GM12874 (cell line): ENCODE measurements at regions not wholly inside any gene's neighbourhood (a gene's known extent, or its start where the extent isn't known, plus 50 kb on each side); places are given as distances from the start of the nearest gene placed in this dataset.

ENCODE experiments used
- TF ChIP-seq, protein P1 (sequence below): IDR thresholded peaks from 2 replicates; pipeline ENCODE4 v1.5.1; 2011; ENCODE audit warnings: low read depth, mild to moderate bottlenecking, control low read depth, low read length, moderate library complexity; ENCODE audit not compliant: insufficient read depth

DNA sequence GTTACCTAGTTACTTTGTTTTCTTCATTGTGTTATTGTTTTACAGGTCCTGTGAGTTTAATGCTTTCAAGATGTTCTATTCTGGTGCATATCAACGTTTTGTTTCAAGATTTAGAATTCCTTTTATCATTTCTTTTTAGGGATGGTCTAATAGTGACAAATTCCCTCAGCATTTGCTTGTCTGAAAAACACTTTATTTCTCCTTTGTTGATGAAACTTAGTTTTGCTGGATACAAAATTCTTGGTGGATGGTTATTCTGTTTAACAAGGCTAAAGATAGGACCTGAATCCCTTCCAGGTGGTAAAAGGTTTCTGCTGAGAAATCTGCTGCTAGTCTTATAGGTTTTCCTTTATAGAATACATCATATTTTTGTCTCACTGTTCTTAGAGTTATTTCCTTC lies 102.3 kb downstream of the RND3 start:
- TF ChIP-seq, protein P1, sequence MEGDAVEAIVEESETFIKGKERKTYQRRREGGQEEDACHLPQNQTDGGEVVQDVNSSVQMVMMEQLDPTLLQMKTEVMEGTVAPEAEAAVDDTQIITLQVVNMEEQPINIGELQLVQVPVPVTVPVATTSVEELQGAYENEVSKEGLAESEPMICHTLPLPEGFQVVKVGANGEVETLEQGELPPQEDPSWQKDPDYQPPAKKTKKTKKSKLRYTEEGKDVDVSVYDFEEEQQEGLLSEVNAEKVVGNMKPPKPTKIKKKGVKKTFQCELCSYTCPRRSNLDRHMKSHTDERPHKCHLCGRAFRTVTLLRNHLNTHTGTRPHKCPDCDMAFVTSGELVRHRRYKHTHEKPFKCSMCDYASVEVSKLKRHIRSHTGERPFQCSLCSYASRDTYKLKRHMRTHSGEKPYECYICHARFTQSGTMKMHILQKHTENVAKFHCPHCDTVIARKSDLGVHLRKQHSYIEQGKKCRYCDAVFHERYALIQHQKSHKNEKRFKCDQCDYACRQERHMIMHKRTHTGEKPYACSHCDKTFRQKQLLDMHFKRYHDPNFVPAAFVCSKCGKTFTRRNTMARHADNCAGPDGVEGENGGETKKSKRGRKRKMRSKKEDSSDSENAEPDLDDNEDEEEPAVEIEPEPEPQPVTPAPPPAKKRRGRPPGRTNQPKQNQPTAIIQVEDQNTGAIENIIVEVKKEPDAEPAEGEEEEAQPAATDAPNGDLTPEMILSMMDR, result no peak

DNA sequence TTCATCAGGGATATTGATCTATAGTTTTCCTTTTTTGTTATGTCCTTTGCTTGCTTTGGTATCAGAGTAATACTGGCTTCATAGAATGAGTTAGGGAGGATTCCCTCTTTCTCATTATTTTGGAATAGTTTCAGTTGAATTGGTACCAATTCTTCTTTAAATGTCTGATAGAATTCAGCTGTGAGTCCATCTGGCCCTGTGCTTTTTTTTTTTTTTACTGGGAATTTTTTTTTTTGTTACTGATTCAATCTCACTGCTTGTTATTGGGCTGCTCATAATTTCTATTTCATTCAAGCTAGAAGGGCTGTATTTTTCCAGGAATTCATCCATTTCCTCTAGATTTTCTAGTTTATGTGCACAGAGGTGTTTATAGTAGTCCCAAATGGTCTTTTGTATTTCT lies 103.9 kb downstream of the RND3 start:
- TF ChIP-seq, protein P1, result no peak

DNA sequence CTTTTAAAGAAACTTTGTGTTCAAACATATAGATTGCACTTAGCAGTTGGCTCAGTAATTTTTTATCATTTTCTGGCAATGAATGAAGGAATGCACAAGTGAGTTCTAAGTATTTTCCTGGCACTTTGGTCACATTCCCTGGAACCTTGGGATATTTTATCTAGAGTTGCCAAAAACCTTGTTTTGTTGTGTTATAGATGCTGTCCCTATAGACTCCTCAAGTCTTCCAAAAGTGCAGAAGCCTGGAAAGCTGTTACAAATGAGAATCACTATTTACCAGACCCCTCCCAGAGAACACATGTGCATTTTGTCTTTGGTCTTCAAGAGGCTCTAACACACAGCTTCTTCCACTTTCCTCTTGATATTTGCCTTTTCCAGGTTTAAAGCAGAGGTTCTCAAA lies 108.3 kb downstream of the RND3 start:
- TF ChIP-seq, protein P1, result no peak

DNA sequence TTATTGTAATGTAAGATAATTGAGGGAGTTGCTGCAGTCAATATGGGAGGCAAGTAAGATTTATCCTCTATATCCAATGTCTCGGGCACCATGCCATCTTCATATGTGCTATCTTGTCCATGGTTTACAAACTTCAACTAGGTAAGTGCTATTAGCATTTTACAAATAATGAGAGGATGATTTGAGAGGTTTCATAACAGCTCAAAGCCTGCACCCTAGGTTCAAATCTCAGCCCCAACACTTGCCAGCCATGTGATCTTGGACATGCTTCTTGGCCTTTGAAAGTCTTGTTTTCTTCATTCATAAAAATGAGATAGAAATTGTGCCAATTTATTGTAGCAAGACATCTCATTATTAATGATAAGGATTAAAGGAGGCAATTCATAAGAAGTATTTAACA lies 108.8 kb downstream of the RND3 start:
- TF ChIP-seq, protein P1, result no peak

DNA sequence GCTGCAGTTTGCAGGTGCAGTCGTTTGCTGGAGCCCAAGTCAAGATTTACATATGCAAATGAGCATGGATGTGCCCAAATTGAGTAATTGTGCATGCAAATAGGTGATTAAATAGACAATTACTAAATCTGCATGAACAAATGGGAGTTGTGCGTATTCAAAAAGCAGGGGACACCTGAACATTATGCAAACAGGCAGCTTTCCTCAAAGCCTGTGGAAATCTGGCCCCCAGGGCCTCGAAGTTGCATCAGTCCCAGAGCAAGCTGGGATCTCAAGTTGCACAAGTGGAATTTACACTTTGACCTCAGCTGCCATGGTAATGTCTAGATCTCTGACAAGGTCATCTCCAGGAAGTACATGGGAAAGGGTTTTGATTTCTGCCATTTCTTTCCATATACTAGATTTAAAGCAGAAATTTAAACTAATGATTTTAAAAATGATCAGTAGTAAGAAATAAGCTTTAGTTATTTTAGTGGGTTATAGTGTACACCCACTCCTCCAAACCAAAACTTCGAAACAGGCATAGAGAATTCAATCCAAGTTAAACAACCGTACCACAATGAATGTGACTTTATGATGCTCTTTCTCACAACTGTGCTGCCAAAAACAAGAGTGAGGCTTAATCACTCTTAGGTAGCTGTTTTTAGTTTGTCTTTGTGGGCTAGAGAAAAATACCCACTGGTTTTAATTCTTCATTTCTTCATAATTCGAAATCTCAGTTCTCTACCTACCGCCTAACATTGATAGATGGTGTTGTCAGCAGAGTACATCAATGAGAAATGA lies 110.7 kb downstream of the RND3 start:
- TF ChIP-seq, protein P1, result no peak

DNA sequence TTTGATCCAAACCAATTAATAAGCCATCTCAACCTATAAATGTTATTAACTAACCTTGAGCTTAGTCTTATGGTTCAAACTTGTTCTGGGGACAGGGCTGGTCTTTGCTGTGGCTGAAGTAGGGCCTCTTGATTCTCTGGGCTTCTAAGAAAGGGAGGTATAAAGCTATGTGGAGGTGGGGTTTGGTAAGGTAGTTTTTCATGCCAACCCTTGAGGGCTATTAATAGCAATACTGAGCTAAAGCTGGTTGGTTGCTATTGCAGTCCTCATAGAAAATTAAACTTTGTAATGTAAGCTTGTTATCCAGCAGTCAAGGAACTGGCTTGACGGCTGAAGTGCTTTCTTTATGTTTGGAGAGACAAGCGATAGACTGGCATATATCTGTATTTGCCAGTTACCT lies 112.1 kb downstream of the RND3 start:
- TF ChIP-seq, protein P1, result no peak

DNA sequence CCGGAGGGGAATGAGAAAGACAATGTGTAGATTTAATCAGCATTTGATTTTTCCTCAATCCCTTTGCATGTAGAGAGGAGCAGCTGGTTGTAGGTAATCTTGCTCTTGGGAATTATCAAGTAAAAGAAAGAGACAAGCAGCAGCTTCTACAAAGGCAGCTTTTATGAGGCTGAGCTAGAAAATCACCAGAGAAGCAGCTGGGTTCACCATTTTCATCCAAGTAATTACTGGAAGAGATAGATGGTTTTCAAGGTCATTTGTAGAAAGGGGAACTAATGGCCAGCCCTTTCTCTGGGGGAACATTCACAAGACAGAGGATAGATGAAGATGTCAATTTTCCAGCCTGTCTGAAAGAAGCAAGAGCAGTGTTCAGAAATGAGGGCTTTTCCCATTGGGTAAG lies 113.0 kb downstream of the RND3 start:
- TF ChIP-seq, protein P1, result no peak
